Ishikawa (cell line): ENCODE measurements at regions not wholly inside any gene's neighbourhood (a gene's known extent, or its start where the extent isn't known, plus 50 kb on each side); places are given as distances from the start of the nearest gene placed in this dataset.

Experiments used
- CEBPB ChIP-seq: IDR thresholded peaks from 2 replicates; pipeline ENCODE4 v1.6.1; 2012
- CREB1 ChIP-seq: IDR thresholded peaks from 2 replicates; pipeline ENCODE4 v1.6.1; 2012; ENCODE audit warnings: low read depth
- EGR1 ChIP-seq: IDR thresholded peaks from 2 replicates; pipeline ENCODE4 v1.6.1; 2012
- EP300 ChIP-seq: IDR thresholded peaks from 2 replicates; pipeline ENCODE4 v1.6.1; 2012; ENCODE audit warnings: borderline replicate concordance
- FOXM1 ChIP-seq: IDR thresholded peaks from 2 replicates; pipeline ENCODE4 v1.6.1; 2012; ENCODE audit warnings: low read depth, borderline replicate concordance
- NFIC ChIP-seq: IDR thresholded peaks from 2 replicates; pipeline ENCODE4 v1.6.1; 2012
- RAD21 ChIP-seq: IDR thresholded peaks from 2 replicates; pipeline ENCODE4 v1.6.1; 2012; ENCODE audit warnings: low read depth
- REST ChIP-seq: IDR thresholded peaks from 2 replicates; pipeline ENCODE4 v1.6.1; 2012; ENCODE audit warnings: low read depth, mild to moderate bottlenecking
- TAF1 ChIP-seq: IDR thresholded peaks from 2 replicates; pipeline ENCODE4 v1.6.1; 2012; ENCODE audit warnings: low read depth, mild to moderate bottlenecking
- TCF12 ChIP-seq: IDR thresholded peaks from 2 replicates; pipeline ENCODE4 v1.6.1; 2012; ENCODE audit warnings: low read depth
- TEAD4 ChIP-seq: IDR thresholded peaks from 2 replicates; pipeline ENCODE4 v1.6.1; 2012
- USF1 ChIP-seq: IDR thresholded peaks from 2 replicates; pipeline ENCODE4 v1.6.1; 2012
- YY1 ChIP-seq: IDR thresholded peaks from 2 replicates; pipeline ENCODE4 v1.6.1; 2012; ENCODE audit warnings: low read depth
- ZBTB7A ChIP-seq: IDR thresholded peaks from 2 replicates; pipeline ENCODE4 v1.6.1; 2012; ENCODE audit warnings: low read depth
- TF ChIP-seq, protein P1 (sequence below): IDR thresholded peaks from 2 replicates; pipeline ENCODE4 v1.6.1; 2012

DNA sequence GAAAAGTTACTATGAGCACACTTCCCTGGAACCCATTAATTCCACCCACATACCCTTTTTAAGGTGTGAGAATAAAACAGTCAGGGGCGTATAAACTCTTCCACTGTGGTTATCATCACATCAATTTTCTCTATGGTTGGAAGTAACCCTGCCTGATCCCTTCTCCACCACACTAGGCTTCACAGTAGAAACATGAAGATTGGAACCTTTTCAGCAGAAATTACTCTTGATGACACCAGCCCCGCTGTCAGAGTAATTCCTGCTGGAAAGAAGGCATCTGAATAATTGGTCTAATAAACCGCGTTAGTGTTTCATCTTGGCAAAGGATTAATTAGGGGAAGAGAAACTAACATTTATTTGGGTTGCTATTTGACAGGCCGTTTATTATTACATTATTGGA lies 278.4 kb downstream of the MFSD1 start:
- TF ChIP-seq RAD21 (no peak), EGR1 (no peak), FOXM1 (no peak), EP300 (no peak), ZBTB7A (no peak), TEAD4 (no peak), YY1 (no peak), TAF1 (no peak), CREB1 (no peak), CEBPB (no peak), TCF12 (no peak), NFIC (no peak), REST (no peak), USF1 (no peak)
- TF ChIP-seq, protein P1, sequence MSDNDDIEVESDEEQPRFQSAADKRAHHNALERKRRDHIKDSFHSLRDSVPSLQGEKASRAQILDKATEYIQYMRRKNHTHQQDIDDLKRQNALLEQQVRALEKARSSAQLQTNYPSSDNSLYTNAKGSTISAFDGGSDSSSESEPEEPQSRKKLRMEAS = no peak

DNA sequence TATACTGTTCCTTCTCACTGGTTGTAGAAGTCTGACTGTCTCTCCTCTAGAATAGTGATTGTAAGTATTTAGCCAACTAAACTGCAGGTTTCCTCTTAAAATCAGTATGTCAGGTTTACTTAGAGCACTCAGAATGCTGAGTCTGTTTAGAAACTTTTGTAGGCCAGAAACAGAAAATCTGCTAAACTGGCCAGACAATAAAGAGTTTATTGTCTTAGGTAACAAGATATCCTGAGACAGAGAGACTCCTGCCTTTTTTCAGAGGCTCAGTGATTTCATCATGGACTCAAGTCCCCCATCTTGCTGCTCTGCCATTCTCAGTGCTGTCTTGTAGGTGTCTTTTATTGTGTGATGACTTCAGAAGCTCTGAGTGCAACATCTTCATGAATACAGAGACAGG lies 279.0 kb downstream of the MFSD1 start:
- TF ChIP-seq USF1 = no peak

GRCh38 chr3:159082519-159082918 lies 280.7 kb downstream of the MFSD1 start:
- TF ChIP-seq REST (no peak), TAF1 (no peak), EGR1 (no peak), CEBPB (no peak), EP300 (no peak), CREB1 (no peak), ZBTB7A (no peak), YY1 (no peak), TCF12 (no peak), NFIC (no peak), FOXM1 (no peak), USF1 (no peak), TEAD4 (no peak)
- TF ChIP-seq, protein P1 = no peak

GRCh38 chr3:159091936-159092335 lies 290.1 kb downstream of the MFSD1 start:
- TF ChIP-seq CREB1 = no peak

DNA sequence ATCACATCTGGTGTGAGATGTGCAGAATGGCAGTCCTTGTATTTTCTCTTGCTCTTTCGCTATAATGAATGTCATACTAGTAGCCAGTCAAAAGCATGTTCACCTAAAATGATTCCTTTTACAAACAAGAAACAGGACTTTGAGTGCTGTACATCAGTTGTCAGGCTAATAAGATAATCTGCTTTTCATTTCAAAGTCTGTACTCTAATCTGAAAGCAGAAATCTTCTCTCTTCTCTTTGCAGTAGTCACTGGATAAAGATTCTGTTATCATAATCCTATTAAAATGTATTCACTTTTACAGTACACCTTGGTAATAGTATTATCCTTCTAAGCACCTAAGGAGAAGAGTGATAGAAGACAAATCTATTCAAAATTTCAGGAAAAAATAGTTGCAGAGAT lies 300.1 kb downstream of the MFSD1 start:
- TF ChIP-seq YY1 (no peak), USF1 (no peak), TEAD4 (no peak), EGR1 (no peak), EP300 (no peak), FOXM1 (no peak), TAF1 (no peak), REST (no peak)
